Upper lobe of left lung (tissue), 6 donors: ENCODE measurements at regions not wholly inside any gene's neighbourhood (a gene's known extent, or its start where the extent isn't known, plus 50 kb on each side); places are given as distances from the start of the nearest gene placed in this dataset.

Experiments used
- ATAC-seq, 2 donors: fragments of 200-7000 bp; cut with Tn5 transposase; one replicate each; pipeline ENCODE4 v1.9.1; 2022; ENCODE audit warnings: mild to moderate bottlenecking in 2 of 2, moderate library complexity in 2 of 2; ENCODE audit not compliant: low FRiP score in 2 of 2
- DNase-seq, 2 donors: peaks; one replicate each; pipeline ENCODE4 v3.0.0-alpha.2; 2019 to 2020
- H3K27ac ChIP-seq, 4 donors: fragments of 200-600 bp; sonication (generic); one replicate each; pipeline ENCODE4 v1.5.1; 2016 to 2019
- H3K27me3 ChIP-seq, 4 donors: fragments of 200-600 bp; sonication (generic); one replicate each; pipeline ENCODE4 v1.5.1; 2017 to 2019
- H3K36me3 ChIP-seq, 4 donors: fragments of 200-600 bp; sonication (generic); one replicate each; pipeline ENCODE4 v1.5.1; 2016 to 2019
- H3K4me1 ChIP-seq, 4 donors: fragments of 200-600 bp; sonication (generic); one replicate each; pipeline ENCODE4 v1.5.1; 2018 to 2019
- H3K4me3 ChIP-seq, 4 donors: fragments of 200-600 bp; sonication (generic); one replicate each; pipeline ENCODE4 v1.5.1; 2017 to 2019; ENCODE audit warnings: mild to moderate bottlenecking in 2 of 4, moderate library complexity in 1 of 4
- H3K9me3 ChIP-seq, 4 donors: fragments of 200-600 bp; sonication (generic); one replicate each; pipeline ENCODE4 v1.5.1; 2018 to 2019
- CTCF ChIP-seq, 6 experiments: fragments of 450-650 bp in 4 of 6; fragments of 200-600 bp in 2 of 6; sonication (generic) in 2 of 6; IDR thresholded peaks; one replicate each; pipeline ENCODE4 v1.5.1; 2016 to 2019; ENCODE audit warnings: antibody characterized with exemption in 6 of 6
- EP300 ChIP-seq, 4 donors: sonication (generic); formaldehyde crosslinking; IDR thresholded peaks; one replicate each; pipeline ENCODE4 v1.5.1; 2017; ENCODE audit warnings: antibody characterized with exemption in 4 of 4, control low read depth in 2 of 4
- POLR2A ChIP-seq, 4 donors: fragments of 450-650 bp; IDR thresholded peaks; one replicate each; pipeline ENCODE4 v1.5.1; 2016 to 2017; ENCODE audit warnings: antibody characterized with exemption in 4 of 4, mild to moderate bottlenecking in 2 of 4
- POLR2AphosphoS5 ChIP-seq, 2 donors: sonication (generic); formaldehyde crosslinking; IDR thresholded peaks; one replicate each; pipeline ENCODE4 v1.5.1; 2017; ENCODE audit warnings: antibody characterized with exemption in 2 of 2
- WGBS, 2 donors: methylation state at CpG; one replicate each; pipeline ENCODE4 v1.1.5; 2017 to 2018; 5-methylcytosine and 5-hydroxymethylcytosine counted together
- donor health status: DM: no; HTN: no; CAD: no; lungs with moderate emphysema.
- donor health status: DM: no; HTN: yes; CAD: no; lungs with severe emphysema.

GRCh38 chr2:188091220-188091619 is 200.5 kb upstream of the GULP1 start:
- Histone ChIP-seq H3K27me3 (no peaks in the 10 kb centered on the region), H3K27ac (no peak overlapping the region), H3K9me3 (no peaks in the 10 kb centered on the region), H3K4me1 (no peaks in the 10 kb centered on the region), H3K4me3 (no peak overlapping the region), H3K36me3 (no peaks in the 10 kb centered on the region)
- TF ChIP-seq CTCF (IDR thresholded peaks at IDR 0.05) = no peak
- no peak for TF ChIP-seq POLR2A (IDR thresholded peaks at IDR 0.05)
- TF ChIP-seq EP300 (IDR thresholded peaks at IDR 0.05) = no peak
- TF ChIP-seq POLR2AphosphoS5 (IDR thresholded peaks at IDR 0.05) = no peak
- ATAC-seq (no peak), DNase-seq (no peak)

GRCh38 chr2:188092734-188093133 is 198.9 kb upstream of the GULP1 start:
- DNase-seq (no peak), ATAC-seq (no peak)
- no peaks in the 10 kb centered on the region for H3K36me3 ChIP-seq
- TF ChIP-seq POLR2AphosphoS5 (IDR thresholded peaks at IDR 0.05) (no peak), POLR2A (IDR thresholded peaks at IDR 0.05) (no peak), EP300 (IDR thresholded peaks at IDR 0.05) (no peak), CTCF (IDR thresholded peaks at IDR 0.05) (no peak)
- no peak overlapping the region for H3K27ac ChIP-seq
- H3K27me3 ChIP-seq = no peaks in the 10 kb centered on the region
- no peaks in the 10 kb centered on the region for H3K9me3 ChIP-seq
- WGBS, 2 donors = 72 to 83% methylated on average over 2 of the region's 2 CpGs
- H3K4me1 ChIP-seq = no peaks in the 10 kb centered on the region
- H3K4me3 ChIP-seq = no peak overlapping the region

- Histone ChIP-seq H3K27ac (no peak overlapping the region), H3K9me3 (no peaks in the 10 kb centered on the region), H3K4me1 (no peaks in the 10 kb centered on the region), H3K36me3 (no peaks in the 10 kb centered on the region), H3K4me3 (no peak overlapping the region), H3K27me3 (no peaks in the 10 kb centered on the region)
- WGBS, 2 donors = 89 to 92% methylated on average over 3 of the region's 3 CpGs
- DNase-seq (no peak), ATAC-seq (no peak)
- no peak for TF ChIP-seq POLR2A (IDR thresholded peaks at IDR 0.05)
- no peak for TF ChIP-seq CTCF (IDR thresholded peaks at IDR 0.05)
- TF ChIP-seq POLR2AphosphoS5 (IDR thresholded peaks at IDR 0.05) = no peak
- no peak for TF ChIP-seq EP300 (IDR thresholded peaks at IDR 0.05)
Observed at GRCh38 chr2:188096910-188097309, 194.8 kb upstream of the GULP1 start.

GRCh38 chr2:188102881-188103280 is 188.8 kb upstream of the GULP1 start:
- Histone ChIP-seq H3K27ac (no peak overlapping the region), H3K27me3 (no peaks in the 10 kb centered on the region), H3K4me1 (no peaks in the 10 kb centered on the region), H3K36me3 (no peaks in the 10 kb centered on the region), H3K9me3 (peaks cover 0 to 6% (median 0%) of the 10 kb centered on the region in 4 donors), H3K4me3 (no peak overlapping the region)
- 74 to 86% methylated on average over 6 of the region's 6 CpGs for WGBS, 2 donors
- DNase-seq = no peak
- no peak for TF ChIP-seq POLR2AphosphoS5 (IDR thresholded peaks at IDR 0.05)
- TF ChIP-seq POLR2A (IDR thresholded peaks at IDR 0.05) = no peak
- TF ChIP-seq EP300 (IDR thresholded peaks at IDR 0.05) = no peak
- TF ChIP-seq CTCF (IDR thresholded peaks at IDR 0.05) = no peak
- ATAC-seq = peak in 1 of 2 donors; percentile 59

DNA sequence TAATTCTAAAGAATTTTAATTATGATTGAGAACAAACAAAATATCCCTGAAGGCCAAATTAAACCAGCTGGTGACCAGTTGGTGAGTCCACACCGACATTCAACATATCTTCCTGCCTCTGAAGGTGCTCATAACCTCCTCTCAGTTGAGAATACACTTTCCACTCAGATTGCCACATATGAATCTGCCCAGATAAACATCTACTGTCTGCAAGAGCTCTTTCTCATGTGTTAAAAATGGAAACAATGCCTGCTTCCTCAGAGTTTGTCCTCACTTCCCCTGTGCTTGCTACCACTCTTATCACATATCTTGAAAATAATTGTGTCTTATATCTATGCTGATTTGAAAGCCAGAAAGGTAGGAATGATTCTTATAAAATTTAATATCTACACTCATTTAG is 177.7 kb upstream of the GULP1 start:
- Histone ChIP-seq H3K9me3 (no peaks in the 10 kb centered on the region), H3K27me3 (no peaks in the 10 kb centered on the region), H3K4me1 (peaks cover 0 to 4% (median 0%) of the 10 kb centered on the region in 4 donors), H3K27ac (no peak overlapping the region), H3K4me3 (no peak overlapping the region), H3K36me3 (no peaks in the 10 kb centered on the region)
- no peak for ATAC-seq
- TF ChIP-seq POLR2A (IDR thresholded peaks at IDR 0.05) (no peak), POLR2AphosphoS5 (IDR thresholded peaks at IDR 0.05) (no peak), CTCF (IDR thresholded peaks at IDR 0.05) (no peak)
- DNase-seq = no peak
- 31 to 46% methylated on average over 1 of the region's 1 CpG for WGBS, 2 donors
